HL-60 (cell line): ENCODE measurements at regions not wholly inside any gene's neighbourhood (a gene's known extent, or its start where the extent isn't known, plus 50 kb on each side); places are given as distances from the start of the nearest gene placed in this dataset.

Experiments
- DNase-seq, 2 experiments: peaks; one replicate each; pipeline ENCODE4 v3.0.0-alpha.2; 2010 to 2020; ENCODE audit warnings: low read depth in 1 of 2, low spot score in 1 of 2
- H3K27ac ChIP-seq: fragments of 250-450 bp; sonication (Bioruptor Pico); replicated peaks from 2 replicates; pipeline ENCODE4 v1.5.1; 2020; ENCODE audit warnings: mild to moderate bottlenecking, moderate library complexity
- H3K27me3 ChIP-seq: fragments of 250-450 bp; sonication (Bioruptor Pico); 2 replicates; pipeline ENCODE4 v1.5.1; 2021; ENCODE audit warnings: mild to moderate bottlenecking, moderate library complexity; ENCODE audit not compliant: insufficient read depth, poor library complexity, severe bottlenecking
- H3K4me3 ChIP-seq: replicated peaks from 2 replicates; pipeline ENCODE4 v1.5.1; 2011; ENCODE audit warnings: mild to moderate bottlenecking, control low read depth, low read length; ENCODE audit not compliant: insufficient read depth
- CTCF ChIP-seq: IDR thresholded peaks from one replicate; pipeline ENCODE4 v1.5.1; 2011; ENCODE audit warnings: low read length, control low read depth, inconsistent platforms; ENCODE audit not compliant: insufficient read depth
- GABPA ChIP-seq: IDR thresholded peaks from 2 replicates; pipeline ENCODE4 v1.6.1; 2012; ENCODE audit warnings: low read depth
- POLR2AphosphoS5 ChIP-seq: IDR thresholded peaks from 2 replicates; pipeline ENCODE4 v1.6.1; 2012; ENCODE audit warnings: low read depth
- REST ChIP-seq: IDR thresholded peaks from 2 replicates; pipeline ENCODE4 v1.6.1; 2012; ENCODE audit warnings: low read depth; ENCODE audit not compliant: insufficient replicate concordance
- SPI1 ChIP-seq: IDR thresholded peaks from 2 replicates; pipeline ENCODE4 v1.6.1; 2012; ENCODE audit warnings: low read depth, mild to moderate bottlenecking, borderline replicate concordance

GRCh38 chrX:10341309-10341708 is 184.5 kb downstream of the CLCN4 start:
- Histone ChIP-seq H3K4me3 (no peak overlapping the region), H3K27me3 (no peaks in the 10 kb centered on the region), H3K27ac (no peak overlapping the region)
- no peak for DNase-seq
- TF ChIP-seq GABPA, result no peak
- no peak for TF ChIP-seq CTCF
- no peak for TF ChIP-seq REST
- no peak for TF ChIP-seq SPI1
- TF ChIP-seq POLR2AphosphoS5, result no peak

- no peak overlapping the region for H3K27ac ChIP-seq
- no peak for TF ChIP-seq SPI1
- TF ChIP-seq GABPA, result no peak
- no peak for TF ChIP-seq CTCF
- no peak for TF ChIP-seq REST
- TF ChIP-seq POLR2AphosphoS5, result no peak
- no peaks in the 10 kb centered on the region for H3K27me3 ChIP-seq
- no peak overlapping the region for H3K4me3 ChIP-seq
- no peak for DNase-seq
Measured at GRCh38 chrX:10350221-10350620, 193.4 kb downstream of the CLCN4 start.

GRCh38 chrX:10350981-10351380 is 194.2 kb downstream of the CLCN4 start:
- H3K4me3 ChIP-seq, result no peak overlapping the region
- H3K27ac ChIP-seq, result no peak overlapping the region
- TF ChIP-seq REST (no peak), POLR2AphosphoS5 (no peak), GABPA (no peak), CTCF (no peak)
- DNase-seq, result no peak
- H3K27me3 ChIP-seq, result no peaks in the 10 kb centered on the region
